Spleen (tissue), 7 donors: ENCODE measurements at regions not wholly inside any gene's neighbourhood (a gene's known extent, or its start where the extent isn't known, plus 50 kb on each side); places are given as distances from the start of the nearest gene placed in this dataset.

Experiments used
- CTCF ChIP-seq, 11 experiments: fragments of 200-600 bp in 7 of 11; fragments of 450-650 bp in 4 of 11; sonication (generic) in 4 of 11; IDR thresholded peaks in 8 of 11; conservative IDR thresholded peaks in 3 of 11; 1 replicate in 7 of 11; 2 replicates in 4 of 11; pipeline versions ENCODE4 v1.4.0 to v1.8.0; 2016 to 2021; ENCODE audit warnings: antibody characterized with exemption in 11 of 11, inconsistent platforms in 4 of 11, mild to moderate bottlenecking in 1 of 11
- POLR2A ChIP-seq, 3 donors: fragments of 450-650 bp; IDR thresholded peaks; one replicate each; pipeline ENCODE4 v1.5.1; 2017; ENCODE audit warnings: antibody characterized with exemption in 3 of 3, mild to moderate bottlenecking in 1 of 3
- donor health status: DM: no; HTN: no; CAD: no; lungs with moderate emphysema.
- donor health status: DM: no; HTN: no; CAD: no.
- donor health status: DM: no; HTN: no; CAD: no.

- TF ChIP-seq CTCF (IDR thresholded peaks at IDR 0.05 in 8 of 11, conservative IDR thresholded peaks at IDR 0.05 in 3 of 11) = no peak
- no peak for TF ChIP-seq POLR2A (IDR thresholded peaks at IDR 0.05)
These were observed 325.4 kb upstream of the ONECUT1 start for GRCh38 chr15:53115563-53115962.
